Prostate gland (tissue), 2 donors: ENCODE measurements at regions not wholly inside any gene's neighbourhood (a gene's known extent, or its start where the extent isn't known, plus 50 kb on each side); places are given as distances from the start of the nearest gene placed in this dataset.

Source experiments
- DNase-seq: peaks from one replicate; pipeline ENCODE4 v3.0.0-alpha.2; 2019; ENCODE audit warnings: low spot score
- H3K27ac ChIP-seq, 2 donors: fragments of 200-600 bp; sonication (generic); 2 replicates each; pipeline ENCODE4 v1.5.1; 2017 to 2019
- H3K27me3 ChIP-seq: fragments of 200-600 bp; sonication (generic); replicated peaks from 2 replicates; pipeline ENCODE4 v1.5.1; 2019; ENCODE audit not compliant: insufficient read depth
- H3K36me3 ChIP-seq, 2 donors: fragments of 200-600 bp; sonication (generic); 1 replicate in 1 of 2; 2 replicates in 1 of 2; pipeline versions ENCODE4 v1.5.1 to v1.8.1; 2017 to 2019
- H3K4me1 ChIP-seq: fragments of 200-600 bp; sonication (generic); replicated peaks from 2 replicates; pipeline ENCODE4 v1.5.1; 2019
- H3K4me3 ChIP-seq, 2 donors: fragments of 200-600 bp; sonication (generic); 2 replicates each; pipeline ENCODE4 v1.5.1; 2017 to 2019
- H3K9me3 ChIP-seq: fragments of 200-600 bp; sonication (generic); 2 replicates; pipeline ENCODE4 v1.5.1; 2017
- POLR2A ChIP-seq: fragments of 450-650 bp; IDR thresholded peaks from one replicate; pipeline ENCODE4 v1.6.1; 2016; ENCODE audit warnings: antibody characterized with exemption, mild to moderate bottlenecking
- POLR2AphosphoS5 ChIP-seq: sonication (generic); formaldehyde crosslinking; IDR thresholded peaks from one replicate; pipeline ENCODE4 v1.6.1; 2017; ENCODE audit warnings: antibody characterized with exemption
- WGBS: methylation state at CpG from one replicate; pipeline ENCODE4 v1.1.5; 2018; 5-methylcytosine and 5-hydroxymethylcytosine counted together
- intact Hi-C: fragments of 100-400 bp; cut with DNase I; formaldehyde crosslinking; loops from one replicate; pipeline ENCODE4 v1.14.2; 2022
- TF ChIP-seq, protein P1 (sequence below), 4 experiments: fragments of 200-600 bp in 2 of 4; fragments of 450-650 bp in 2 of 4; sonication (generic) in 2 of 4; IDR thresholded peaks; 1 replicate in 3 of 4; 2 replicates in 1 of 4; pipeline ENCODE4 v1.5.1; 2016 to 2019; ENCODE audit warnings: antibody characterized with exemption in 4 of 4, mild to moderate bottlenecking in 2 of 4, moderate library complexity in 2 of 4

- WGBS = 26% methylated on average over 4 of the region's 4 CpGs
- intact Hi-C loops = no loop called here
- no peak for TF ChIP-seq POLR2A
- TF ChIP-seq, protein P1, sequence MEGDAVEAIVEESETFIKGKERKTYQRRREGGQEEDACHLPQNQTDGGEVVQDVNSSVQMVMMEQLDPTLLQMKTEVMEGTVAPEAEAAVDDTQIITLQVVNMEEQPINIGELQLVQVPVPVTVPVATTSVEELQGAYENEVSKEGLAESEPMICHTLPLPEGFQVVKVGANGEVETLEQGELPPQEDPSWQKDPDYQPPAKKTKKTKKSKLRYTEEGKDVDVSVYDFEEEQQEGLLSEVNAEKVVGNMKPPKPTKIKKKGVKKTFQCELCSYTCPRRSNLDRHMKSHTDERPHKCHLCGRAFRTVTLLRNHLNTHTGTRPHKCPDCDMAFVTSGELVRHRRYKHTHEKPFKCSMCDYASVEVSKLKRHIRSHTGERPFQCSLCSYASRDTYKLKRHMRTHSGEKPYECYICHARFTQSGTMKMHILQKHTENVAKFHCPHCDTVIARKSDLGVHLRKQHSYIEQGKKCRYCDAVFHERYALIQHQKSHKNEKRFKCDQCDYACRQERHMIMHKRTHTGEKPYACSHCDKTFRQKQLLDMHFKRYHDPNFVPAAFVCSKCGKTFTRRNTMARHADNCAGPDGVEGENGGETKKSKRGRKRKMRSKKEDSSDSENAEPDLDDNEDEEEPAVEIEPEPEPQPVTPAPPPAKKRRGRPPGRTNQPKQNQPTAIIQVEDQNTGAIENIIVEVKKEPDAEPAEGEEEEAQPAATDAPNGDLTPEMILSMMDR (IDR thresholded peaks at IDR 0.05) = peak in 1 of 4 experiments; percentile 46
- Histone ChIP-seq H3K36me3 (no peaks in the 10 kb centered on the region), H3K4me1 (no peaks in the 10 kb centered on the region), H3K9me3 (no peaks in the 10 kb centered on the region), H3K4me3 (no peak overlapping the region), H3K27me3 (no peaks in the 10 kb centered on the region), H3K27ac (no peak overlapping the region)
- no peak for DNase-seq
Measured at GRCh38 chr2:52810460-52810859, 957.1 kb upstream of the CHAC2 start.

DNA sequence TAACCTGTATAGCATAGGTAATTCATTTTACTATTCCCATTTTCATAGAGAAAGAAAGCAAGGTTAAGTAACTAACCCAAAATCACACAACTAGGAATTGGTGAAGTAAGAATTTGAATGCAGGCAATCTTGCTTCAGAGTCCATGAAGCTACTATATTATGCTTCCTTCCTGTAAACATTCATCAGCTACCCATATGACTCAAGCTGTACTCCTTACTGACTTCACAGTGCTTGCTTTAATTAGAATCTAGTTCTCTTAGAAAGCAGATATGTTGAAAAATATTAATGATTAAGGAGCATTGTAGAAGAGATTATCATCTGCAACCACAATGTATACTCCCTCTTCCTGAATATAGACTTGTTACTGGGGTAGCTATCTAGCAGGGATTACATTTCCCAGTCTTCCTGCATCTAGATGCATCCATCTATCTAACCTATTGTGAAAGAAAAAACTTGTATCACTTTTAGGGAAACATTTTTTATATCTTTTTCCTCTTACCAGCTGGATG, 961.6 kb upstream of the CHAC2 start:
- H3K4me1 ChIP-seq = no peaks in the 10 kb centered on the region
- H3K36me3 ChIP-seq = no peaks in the 10 kb centered on the region
- TF ChIP-seq POLR2AphosphoS5 (no peak), POLR2A (no peak)
- TF ChIP-seq, protein P1 (IDR thresholded peaks at IDR 0.05) = no peak
- H3K27ac ChIP-seq = no peak overlapping the region
- intact Hi-C loops = no loop called here
- H3K27me3 ChIP-seq = no peaks in the 10 kb centered on the region
- no peaks in the 10 kb centered on the region for H3K9me3 ChIP-seq
- no peak for DNase-seq
- no peak overlapping the region for H3K4me3 ChIP-seq

DNA sequence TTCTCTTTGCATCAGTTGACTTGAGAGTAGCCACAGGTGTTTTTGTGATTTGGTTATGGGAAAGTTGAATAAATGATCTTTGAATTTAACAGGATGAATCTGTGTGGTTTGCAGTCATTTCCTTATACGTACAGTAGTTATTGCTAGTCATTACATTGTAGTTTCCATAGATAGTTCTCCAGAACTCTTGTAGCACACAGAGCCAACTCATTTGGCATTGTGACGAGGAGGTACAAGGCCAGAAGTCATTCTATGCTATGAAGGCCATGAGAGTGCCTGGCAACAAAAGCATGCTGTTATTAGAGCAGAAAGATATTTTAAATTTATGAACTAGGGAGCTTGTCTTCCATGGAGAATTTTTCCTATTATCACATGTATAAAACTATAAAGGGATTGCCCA, 973.0 kb upstream of the CHAC2 start:
- Histone ChIP-seq H3K27me3 (no peaks in the 10 kb centered on the region), H3K27ac (no peak overlapping the region), H3K9me3 (no peaks in the 10 kb centered on the region), H3K4me3 (no peak overlapping the region), H3K4me1 (no peaks in the 10 kb centered on the region), H3K36me3 (no peaks in the 10 kb centered on the region)
- 76% methylated on average over 2 of the region's 2 CpGs for WGBS
- DNase-seq = no peak
- intact Hi-C loops = no loop called here
- TF ChIP-seq, protein P1 (IDR thresholded peaks at IDR 0.05) = no peak
- TF ChIP-seq POLR2A (no peak), POLR2AphosphoS5 (no peak)

DNA sequence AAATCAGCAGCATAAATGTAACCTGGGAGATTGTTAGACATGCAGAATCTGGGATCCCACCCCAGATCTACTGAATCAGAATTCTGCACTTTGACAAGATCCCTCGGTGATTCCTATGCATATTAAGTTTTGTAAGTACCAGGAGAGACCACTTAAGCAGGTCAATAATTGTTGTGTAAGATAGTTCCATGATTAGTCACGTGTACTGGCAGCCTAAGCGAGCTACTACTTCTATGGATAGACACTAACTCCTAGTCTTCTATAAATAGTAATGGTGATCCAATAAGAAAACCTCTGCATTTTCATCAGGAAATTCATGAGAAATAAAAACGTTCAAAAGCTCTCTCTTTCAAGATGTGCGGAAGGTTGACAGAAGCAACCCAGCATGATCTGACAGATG, 988.2 kb upstream of the CHAC2 start:
- DNase-seq = no peak
- no peaks in the 10 kb centered on the region for H3K27me3 ChIP-seq
- H3K27ac ChIP-seq = no peak overlapping the region
- H3K36me3 ChIP-seq = no peaks in the 10 kb centered on the region
- H3K4me3 ChIP-seq = no peak overlapping the region
- 83% methylated on average over 5 of the region's 5 CpGs for WGBS
- no peaks in the 10 kb centered on the region for H3K9me3 ChIP-seq
- H3K4me1 ChIP-seq = no peaks in the 10 kb centered on the region
- no peak for TF ChIP-seq POLR2A
- TF ChIP-seq, protein P1 (IDR thresholded peaks at IDR 0.05) = no peak
- TF ChIP-seq POLR2AphosphoS5 = no peak
- intact Hi-C loops = no loop called here

DNA sequence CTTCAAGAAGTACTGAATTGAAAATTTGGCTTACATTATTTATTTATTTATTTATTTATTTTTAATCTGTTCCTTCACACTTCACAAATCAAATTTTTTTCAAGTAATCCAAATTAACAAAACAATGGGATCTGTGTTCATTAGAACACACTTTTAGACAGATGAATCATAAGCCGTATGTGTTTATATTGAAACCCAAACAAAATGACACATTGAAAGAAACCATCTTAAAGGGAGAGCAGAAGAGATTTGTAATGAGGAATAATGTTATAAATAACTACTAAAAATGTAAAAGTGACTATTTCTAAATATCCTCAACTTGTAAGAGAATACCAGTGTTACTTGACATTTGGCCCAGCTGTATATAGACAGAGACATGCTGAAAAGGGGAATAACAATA, 991.0 kb upstream of the CHAC2 start:
- Histone ChIP-seq H3K36me3 (no peaks in the 10 kb centered on the region), H3K27me3 (no peaks in the 10 kb centered on the region), H3K4me1 (no peaks in the 10 kb centered on the region), H3K9me3 (no peaks in the 10 kb centered on the region), H3K4me3 (no peak overlapping the region), H3K27ac (no peak overlapping the region)
- TF ChIP-seq POLR2AphosphoS5 (no peak), POLR2A (no peak)
- TF ChIP-seq, protein P1 (IDR thresholded peaks at IDR 0.05) = no peak
- no peak for DNase-seq
- intact Hi-C loops = no loop called here
- 76% methylated on average over 1 of the region's 1 CpG for WGBS
